ENCODE measurements at regions not wholly inside any gene's neighbourhood (a gene's known extent, or its start where the extent isn't known, plus 50 kb on each side); places are given as distances from the start of the nearest gene placed in this dataset.
"Not testable (repeated sequence)": the region's sequence is repeated elsewhere in the genome, so short reads cannot be mapped to it uniquely, and the experiment has no call there.

DNA sequence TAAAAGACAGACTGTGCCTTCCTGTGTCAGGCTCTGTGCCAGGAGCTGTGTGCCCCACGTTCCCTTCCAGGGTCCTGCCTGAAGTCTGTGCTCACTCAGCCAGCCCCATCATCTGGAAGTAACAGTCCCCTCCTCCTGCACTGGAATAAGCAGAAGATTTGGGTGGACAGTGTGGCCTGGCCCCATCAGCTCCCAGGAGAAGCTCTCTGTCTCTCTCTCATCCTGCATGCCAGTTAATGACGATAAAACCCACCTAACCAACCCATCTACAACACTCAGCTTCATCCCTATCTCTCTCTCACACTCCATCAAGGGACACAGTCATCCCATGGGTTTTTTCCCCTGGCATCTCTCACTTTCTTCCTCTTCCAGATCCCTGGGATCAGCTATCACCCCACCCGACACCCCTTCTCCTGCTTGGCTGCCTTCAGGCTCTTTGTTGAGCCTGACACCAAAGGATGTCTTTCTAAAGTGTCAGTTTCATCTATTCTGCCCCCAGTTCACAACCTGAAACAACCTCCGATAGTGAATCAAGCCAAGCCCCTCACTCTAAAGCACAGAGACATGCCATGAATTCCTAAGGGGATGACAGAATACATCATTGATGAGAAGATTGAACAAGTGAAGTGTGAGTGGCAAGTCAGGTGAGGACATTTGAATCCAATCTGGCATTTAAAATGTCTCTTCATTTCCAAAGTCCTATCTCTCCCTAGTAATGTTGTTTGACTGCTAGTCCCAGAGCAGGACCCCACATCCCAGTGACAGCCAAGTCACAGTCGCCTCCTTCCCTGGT lies 91.4 kb upstream of the TOP3B start:
- DNase-seq: no peak

DNA sequence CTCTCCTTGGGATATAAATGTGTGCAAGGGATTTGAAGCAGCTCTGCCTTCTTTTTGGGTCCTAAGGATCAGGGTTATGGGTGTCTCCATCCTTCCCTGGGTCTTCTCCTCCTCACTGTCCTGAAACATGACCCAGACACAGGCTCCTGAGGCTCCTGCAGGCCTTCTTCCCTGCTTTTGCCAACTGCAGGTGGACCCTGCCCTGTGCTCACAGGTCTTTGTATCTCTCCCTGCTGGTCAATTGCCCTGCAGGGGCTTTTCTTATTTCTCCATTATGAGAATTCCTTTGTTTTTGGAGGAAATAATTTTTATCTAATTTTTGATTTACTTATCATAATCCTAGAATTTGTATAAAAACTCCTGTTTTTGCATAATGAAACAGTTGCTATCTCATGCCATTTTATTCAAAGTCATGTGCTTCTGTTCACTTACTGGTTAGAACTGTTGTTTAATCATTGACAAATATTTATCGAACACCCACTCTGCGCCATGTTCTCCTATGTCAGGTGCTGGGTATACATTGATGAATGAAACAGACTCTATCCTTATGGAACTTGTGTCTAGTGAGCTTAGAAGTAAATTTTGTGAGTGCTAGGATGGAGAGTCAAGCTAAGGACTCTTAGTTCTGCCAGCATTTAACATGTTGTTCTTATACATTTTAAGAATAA lies 89.7 kb upstream of the TOP3B start:
- DNase-seq: no peak

DNA sequence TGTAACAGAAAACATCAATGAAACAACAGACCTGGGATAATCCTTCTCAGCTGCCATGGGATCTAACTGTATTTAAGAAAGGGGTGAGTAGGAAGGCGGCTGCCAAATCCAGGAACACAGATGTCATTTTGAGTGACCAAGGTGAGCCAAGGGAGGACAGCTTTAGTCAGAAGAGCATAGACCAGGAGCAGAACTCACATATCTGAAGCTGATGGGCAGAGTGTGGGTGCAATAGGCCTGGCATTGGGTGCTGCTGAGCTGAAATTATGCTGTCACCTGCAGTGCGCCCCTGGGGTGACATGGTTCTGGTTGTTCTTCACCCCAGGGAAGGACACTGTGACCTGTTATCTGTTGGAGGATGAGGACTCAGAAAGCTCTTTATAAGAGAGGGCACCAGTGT lies 88.9 kb upstream of the TOP3B start:
- no peak for DNase-seq

DNA sequence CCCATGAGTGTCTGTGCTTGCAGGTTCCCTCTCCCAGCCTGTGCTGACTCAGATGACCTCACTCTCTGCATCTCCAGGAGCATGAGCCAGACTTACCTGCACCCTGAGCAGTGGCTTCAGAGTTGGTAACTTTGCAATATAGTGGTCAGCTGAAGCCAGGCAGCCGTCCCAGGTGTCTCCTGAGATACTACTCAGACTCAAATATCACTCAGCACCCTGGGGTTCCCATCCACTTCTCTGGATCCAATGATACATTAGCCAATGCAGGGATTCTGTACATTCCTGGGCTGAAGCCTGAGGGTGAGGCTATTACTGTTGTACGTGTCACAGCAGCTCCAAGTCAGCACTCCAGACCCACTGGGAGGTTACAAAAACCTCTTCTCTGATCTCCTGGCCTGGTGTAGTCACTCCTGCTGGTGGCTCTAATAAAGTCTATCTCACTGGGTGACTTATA lies 87.8 kb upstream of the TOP3B start:
- no peak for DNase-seq

DNA sequence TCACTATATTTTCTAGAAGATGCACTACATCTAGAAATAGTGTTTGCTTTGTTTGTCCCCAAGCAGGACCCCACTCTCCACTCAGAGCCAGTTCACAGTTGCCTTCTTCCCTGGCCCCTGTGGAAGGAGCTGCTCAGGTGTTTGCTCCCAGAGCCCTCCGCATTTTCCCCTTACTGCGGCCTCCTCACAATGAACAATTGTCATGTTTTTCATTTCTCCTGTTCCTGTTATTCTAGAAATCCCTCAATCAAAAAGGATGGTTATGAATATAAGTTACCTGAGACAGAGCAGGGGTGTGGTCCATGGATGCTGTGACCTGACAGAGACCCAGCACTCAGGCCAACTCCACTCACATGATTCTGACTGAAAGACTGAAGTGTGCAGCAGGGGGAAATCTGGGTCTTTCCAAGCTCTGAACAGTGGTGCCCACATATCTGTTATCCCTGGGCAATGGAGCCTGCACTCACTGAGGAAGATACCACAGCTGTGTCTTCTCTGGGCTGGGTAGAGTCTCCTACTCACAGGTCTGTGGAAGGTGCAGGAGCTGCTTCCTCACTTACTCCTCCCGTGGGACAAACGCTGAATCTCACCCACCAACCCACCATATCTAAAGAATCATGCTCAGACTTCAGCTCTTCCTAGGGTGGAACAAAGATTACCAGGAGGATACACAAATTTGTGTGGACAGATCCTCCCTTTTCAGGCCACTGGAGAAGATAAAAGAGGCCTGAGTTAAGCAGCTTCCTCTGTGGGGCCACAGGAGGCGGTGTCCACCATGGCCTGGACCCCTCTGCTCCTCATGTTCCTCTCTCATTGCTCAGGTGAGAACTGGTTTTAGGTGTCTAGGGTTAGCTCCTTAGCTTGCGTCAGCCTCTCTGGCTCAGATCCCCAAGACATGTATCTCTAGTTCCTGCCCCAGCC lies 87.1 kb upstream of the TOP3B start:
- DNase-seq: no peak

DNA sequence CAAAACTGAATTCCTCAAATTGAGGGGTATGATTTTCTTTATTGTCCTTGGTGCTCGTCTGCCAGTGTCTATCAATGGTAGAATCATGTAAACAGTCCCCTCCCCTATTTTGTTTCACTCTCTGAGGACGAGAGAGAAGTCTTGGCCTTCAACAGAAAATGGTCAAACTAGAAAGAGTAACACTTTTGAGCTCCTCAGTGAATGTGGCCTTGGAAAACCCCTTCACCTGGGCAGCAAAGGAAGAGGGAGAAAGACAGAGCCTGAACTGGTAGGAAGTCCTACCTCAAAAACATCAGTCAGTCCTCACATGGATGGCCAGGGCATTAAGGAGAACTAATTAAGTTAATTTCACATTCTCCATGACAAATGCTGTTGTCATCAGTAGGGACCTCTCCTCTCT lies 86.1 kb upstream of the TOP3B start:
- no peak for DNase-seq

DNA sequence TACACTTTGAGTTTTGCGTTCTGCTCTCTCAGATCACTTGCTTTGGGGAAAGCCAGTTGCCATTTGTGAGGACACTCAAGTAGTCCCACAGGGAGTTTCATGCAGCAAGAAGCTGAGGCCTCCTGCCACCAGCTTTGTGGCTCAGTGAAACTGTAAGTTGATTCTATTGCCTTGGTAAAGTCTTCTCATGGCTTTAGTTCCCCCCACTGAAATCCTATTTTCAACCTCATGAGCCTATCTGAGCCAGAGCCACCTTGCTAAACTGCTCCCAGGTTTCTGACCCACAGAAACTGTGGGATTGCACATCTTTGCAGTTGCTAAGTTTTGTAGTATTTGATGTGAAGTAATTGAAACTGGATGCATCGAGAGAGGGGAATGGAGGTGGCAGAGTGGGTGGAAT lies 85.4 kb upstream of the TOP3B start:
- DNase-seq: no peak

DNA sequence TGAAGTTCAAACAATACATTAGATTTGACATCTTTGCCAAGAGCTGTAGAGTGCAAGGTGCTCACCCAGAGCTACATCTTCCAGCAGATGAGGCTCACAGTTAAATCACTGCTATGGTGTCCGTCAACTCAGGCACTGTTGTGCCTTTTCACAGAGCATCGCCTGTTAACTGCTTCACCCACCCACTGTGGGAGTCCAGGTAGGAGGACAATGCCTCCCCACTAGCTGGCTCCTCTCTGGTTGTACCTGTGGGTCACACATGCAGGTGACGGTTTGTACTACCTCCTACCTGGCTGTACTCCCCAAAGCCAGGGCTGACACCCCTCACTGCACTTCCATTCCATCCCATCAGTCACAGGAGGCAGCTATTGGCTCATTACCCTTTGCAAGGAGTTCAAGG lies 84.6 kb upstream of the TOP3B start:
- no peak for DNase-seq

DNA sequence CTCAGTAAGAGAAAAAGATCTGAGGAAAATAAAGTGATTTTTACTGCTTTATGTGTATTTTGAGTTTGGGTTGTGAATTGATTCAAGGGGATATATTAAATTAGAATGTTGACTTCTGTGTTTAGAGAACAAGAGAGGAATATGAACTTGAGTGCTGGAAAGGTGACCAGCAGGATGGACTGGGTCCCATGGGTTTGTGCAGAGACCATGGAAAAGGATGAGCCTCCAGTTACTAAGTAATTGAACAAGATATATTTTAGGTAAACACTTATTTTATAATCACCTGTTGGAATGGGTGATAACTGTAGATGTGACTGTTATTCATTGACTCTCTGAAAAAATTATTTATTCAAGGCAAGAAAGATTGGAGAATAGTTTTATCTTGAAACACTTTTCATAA lies 82.0 kb upstream of the TOP3B start:
- DNase-seq: no peak

DNA sequence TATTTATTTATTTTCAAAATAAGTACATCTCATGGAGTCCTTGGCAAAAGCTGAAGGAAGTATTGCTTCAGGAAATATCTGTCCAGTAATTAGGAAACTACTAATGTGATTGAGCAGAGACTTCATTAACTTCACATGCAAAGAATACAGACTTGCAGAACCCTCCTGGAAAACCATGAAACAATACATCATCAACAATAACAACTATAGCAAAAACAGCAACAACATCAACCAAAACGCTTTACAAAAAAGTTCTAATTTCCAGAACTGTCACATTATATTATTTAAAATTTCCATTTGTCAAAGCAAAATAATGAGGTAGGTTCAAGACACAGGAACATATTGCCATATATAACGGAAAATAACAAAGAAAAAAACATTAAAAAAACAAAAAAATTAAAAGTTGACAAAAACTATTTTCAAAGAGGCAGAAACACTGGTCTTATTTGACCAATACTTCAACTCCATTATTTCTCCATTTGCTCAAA lies 79.8 kb upstream of the TOP3B start:
- no peak for DNase-seq

DNA sequence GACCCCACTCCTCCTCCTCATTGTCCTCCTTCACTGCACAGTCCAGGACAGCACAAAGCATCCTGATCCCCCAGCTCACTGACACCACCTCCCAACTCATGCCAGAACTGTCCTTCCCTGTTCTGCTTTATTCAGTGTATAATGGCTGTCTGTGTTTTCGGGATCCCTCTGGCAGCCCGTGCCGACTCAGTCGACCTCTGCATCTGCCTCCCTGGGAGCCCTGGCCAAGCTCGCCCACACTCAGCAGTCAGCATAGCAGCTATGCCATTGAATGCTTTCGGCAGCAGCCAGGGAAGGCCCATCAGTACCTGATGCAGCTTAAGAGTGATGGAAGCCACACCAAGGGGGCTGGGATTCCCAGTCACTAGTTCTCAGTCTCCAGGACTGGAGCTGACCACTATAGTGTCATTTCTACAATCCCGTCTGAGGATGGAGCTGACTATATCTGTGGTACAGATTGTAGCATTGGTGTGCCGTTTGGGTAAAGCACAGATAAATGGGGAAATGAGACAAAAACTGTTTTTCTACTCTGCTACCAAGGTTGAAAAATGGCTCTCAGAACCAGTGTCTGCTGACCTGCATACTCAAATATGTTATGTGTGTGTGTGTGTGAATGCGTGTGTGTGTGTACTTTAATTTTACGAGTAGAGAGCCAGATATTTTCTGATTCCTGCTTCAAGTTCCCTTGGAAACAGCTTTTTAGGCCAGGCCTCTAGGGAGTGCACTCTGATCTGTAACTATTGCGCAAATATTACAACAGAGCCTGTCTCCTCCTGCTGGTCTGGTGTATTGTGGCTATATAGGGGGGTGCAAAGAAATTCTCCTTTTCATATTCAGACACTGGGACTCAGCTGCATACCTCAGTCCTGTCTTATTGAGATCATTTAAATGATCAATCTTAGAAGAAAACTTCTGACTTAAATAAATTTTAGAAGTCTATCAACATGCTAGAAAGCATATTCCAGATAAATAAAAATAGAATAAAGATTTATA lies 78.8 kb upstream of the TOP3B start:
- no peak for DNase-seq

DNA sequence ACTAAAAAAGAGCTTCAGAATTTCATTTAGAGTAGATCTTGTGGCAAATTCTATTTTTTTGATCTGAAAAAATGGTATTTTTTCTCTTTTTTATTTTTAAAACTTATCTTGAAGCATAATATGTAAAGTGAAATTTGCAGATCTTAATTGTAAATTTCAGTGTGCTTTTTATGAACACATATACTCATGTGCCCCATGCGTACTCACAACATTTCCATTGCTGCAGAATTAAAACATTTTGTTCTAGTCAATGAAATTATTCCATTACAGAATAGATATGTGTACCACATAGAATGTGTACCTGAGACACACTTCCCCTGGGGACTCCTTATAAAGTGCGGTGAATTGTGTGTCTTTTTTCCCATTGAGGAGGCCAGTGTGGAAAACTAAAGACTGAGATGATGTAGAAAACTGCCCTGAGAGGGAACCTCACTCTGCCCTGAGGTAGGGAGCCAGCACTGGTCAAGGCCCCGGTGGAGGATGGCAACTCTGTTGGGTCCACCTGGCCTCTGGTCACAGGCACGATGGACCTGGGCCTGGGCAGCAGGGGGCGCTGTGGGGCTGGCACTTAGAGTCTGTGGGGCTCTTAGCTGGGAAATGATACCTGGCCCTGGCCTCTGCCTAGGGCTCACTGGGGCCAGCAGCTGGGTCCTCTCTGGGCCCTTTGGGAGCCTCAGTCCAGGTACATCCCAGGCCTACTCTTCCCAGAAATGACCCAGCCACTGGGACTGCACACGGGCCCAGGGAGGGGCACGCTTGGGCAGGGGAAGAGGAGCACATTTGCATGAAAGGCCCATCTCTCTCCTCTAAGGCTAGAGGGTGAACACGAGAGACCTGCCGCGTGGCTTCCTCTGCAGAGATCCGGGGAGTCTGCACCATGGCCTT lies 77.9 kb upstream of the TOP3B start:
- peak; percentile 16 to 17 for DNase-seq

DNA sequence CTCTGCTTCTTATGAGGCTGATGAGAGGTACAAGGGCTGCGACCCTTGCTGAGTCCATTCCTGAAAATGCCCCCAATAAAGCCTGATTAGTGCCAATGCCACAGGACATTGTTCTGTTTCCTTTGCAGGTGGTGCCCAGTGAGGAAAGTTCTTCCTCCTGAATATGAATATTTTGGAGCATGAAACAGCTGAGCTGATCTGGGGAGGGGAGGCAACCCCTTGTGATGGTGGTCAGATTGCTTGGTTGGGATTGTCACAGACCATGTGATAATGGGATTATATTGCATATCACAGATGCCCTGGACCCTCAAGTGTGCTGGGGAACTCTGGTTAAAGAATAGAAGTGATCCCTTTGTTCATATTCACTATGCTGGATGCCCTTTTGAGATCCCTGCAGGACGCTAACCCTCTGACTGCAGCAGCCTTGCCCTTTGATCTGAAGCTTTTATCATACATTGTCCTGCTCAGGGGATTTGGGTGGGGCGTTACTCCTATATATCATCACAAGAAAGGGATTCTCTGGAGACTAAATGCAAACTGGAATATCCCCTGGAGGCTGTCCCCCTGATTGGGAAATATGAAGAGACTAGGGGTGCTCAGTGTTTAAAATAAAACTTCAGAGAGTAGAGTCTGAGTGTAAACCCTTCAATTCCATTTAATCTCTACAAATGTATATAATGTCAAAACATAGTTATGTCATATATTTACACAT lies 76.9 kb upstream of the TOP3B start:
- DNase-seq: no peak

DNA sequence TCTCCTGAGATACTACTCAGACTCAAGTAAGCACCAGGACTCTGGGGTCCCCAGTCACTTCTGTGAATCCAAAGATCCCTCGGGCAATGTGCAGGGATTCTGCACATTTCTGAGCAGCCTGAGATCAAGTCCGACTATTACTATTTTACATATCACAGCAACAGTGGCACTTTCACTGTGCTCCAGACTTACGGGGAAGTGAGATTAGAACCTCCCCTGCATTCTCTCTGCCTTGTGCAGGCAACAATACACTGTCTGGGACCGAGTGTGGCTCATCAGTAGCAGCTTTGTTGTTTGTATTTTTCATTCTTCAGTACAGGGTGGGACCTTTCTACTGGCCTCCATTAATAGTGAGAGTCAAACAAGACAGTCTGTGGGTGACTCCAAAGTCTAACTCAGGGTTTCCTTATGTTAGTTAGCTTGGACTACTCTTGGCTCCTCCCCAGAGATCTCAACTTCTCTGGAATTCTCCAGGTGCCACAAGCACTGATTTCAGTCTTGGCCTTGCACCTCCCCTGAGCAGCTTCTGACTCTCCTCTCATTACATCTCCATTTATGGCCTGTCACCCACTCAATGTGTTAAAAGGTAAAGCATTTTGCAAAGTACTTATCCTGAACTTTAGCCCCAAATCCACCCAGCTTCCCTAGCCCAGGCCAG lies 76.2 kb upstream of the TOP3B start:
- no peak for DNase-seq

DNA sequence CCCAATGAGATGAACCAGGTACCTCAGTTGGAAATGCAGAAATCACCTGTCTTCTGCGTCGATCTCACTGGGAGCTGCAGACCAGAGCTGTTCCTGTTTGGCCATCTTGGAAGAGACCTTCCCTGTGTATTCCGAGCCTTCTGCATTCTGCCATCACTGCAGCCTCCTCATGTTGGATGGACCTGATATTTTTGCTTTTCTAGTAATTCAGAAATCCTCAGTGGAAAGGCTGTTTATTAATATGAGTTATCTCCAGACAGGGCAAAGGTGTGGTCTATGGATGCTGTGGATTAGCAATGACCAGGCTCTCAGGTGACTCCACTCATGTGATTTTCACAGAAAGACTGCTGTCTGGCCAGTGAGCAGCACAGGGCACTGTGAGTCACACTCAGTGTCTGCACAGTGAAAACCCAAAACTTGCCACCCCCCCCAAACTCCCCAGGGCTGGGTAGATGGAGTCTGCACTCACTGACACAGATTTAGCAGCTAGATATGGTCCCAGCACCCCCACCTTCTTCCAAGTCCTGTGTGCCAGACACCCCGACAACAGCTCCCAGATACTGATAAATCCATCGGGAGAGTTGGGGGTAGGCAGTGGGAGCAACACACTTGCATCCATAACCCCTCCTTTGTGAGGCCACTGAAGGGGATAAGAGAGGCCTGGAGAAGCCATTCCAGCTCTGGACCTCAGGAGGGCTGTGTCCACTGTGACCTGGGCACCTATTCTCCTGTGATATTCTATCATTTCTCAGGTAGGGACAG lies 75.2 kb upstream of the TOP3B start:
- no peak for DNase-seq

DNA sequence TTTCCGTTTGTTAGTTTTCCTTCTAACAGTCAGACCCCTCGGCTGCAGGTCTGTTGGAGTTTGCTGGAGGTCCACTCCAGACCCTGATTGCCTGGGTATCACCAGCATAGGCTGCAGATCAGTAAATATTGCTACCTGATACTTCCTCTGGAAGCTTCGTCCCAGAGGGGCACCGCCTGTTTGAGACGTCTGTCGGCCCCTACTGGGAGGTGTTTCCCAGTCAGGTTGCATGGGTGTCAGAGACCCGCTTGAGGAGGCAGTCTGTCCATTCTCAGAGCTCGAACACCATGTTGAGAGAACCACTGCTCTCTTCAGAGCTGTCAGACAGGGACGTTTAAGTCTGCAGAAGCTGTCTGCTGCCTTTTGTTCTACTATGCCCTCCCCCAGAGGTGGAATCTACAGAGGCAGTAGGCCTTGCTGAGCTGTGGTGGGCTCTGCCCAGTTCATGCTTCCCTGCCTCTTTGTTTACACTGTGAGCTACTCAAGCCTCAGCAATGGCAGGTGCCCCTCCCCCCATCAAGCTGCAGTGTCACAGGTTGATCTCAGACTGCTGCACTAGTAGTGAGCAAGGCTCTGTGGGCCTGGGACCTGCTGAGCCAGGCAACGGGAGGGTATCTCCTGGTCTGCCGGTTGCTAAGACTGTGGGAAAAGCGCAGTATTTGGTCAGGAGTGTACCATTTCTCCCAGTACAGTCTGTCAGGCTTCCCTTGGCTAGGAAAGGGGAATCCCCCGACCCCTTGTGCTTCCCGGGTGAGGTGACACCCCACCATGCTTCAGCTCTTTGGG lies 74.4 kb upstream of the TOP3B start:
- DNase-seq: not testable (repeated sequence)

DNA sequence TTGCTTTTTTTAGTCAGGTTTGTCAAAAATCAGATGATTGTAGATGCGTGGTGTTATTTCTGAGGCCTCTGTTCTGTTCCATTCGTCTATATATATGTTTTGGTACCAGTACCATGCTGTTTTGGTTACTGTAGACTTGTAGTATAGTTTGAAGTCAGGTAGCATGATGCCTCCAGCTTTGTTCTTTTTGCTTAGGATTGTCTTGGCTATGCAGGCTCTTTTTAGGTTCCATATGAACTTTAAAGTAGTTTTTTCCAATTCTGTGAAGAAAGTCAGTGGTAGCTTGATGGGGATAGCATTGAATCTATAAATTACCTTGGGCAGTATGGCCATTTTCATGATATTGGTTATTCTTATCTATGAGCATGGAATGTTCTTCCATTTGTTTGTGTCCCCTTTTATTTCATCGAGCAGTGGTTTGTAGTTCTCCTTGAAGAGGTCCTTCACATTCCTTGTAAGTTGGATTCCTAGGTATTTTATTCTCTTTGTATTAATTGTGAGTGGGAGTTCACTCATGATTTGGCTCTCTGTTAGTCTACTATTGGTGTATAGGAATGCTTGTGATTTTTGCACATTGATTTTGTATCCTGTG lies 70.1 kb upstream of the TOP3B start:
- DNase-seq: not testable (repeated sequence)

DNA sequence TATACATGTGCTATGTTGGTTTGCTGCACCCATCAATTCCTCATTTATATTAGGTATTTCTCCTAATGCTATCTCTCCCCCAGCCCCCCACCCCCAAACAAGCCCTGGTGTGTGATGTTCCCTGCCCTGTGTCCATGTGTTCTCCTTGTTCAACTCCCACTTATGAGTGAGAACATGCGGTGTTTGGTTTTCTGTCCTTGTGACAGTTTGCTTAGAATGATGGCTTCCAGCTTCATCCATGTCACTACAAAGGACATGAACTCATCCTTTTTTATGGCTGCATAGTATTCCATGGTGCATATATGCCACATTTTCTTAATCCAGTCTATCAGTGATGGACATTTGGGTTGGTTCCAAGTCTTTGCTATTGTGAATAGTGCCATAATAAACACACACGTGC lies 68.4 kb upstream of the TOP3B start:
- not testable (repeated sequence) for DNase-seq

Measured in activated CD4-positive, alpha-beta T cell treated with anti-CD3 and anti-CD28 coated beads, Interleukin-2, amount 50 U/mL, for 4 hours (primary cell).